T-helper 22 cell (primary cell): ENCODE measurements at regions not wholly inside any gene's neighbourhood (a gene's known extent, or its start where the extent isn't known, plus 50 kb on each side); places are given as distances from the start of the nearest gene placed in this dataset.
"Not testable (repeated sequence)": the region's sequence is repeated elsewhere in the genome, so short reads cannot be mapped to it uniquely, and the experiment has no call there.

Source experiments
- DNase-seq: peaks from one replicate; pipeline ENCODE4 v3.0.0-alpha.2; 2020; ENCODE audit warnings: low read depth

- no peak for DNase-seq
Observed at GRCh38 chr3:178100908-178101307, 435.3 kb upstream of the KCNMB2 start.

DNA sequence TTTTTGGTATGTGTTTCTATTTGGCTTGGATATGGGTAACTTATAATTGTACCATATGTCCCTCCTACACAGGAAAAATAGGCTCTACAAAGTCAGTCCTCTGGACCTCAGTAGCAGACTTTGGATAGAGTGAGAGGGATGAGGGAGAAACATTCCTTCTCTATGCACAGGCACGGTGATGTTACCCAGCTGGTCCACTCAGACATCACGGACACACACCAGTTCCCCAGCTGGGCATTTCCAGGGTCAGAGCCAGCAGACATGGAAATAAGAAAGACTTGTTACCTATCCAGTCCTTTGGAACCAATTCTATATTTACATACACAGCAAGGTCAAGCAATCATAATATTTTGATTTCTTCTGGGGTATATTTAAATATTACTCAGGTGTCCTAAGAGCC is 433.1 kb upstream of the KCNMB2 start:
- DNase-seq, result no peak

DNA sequence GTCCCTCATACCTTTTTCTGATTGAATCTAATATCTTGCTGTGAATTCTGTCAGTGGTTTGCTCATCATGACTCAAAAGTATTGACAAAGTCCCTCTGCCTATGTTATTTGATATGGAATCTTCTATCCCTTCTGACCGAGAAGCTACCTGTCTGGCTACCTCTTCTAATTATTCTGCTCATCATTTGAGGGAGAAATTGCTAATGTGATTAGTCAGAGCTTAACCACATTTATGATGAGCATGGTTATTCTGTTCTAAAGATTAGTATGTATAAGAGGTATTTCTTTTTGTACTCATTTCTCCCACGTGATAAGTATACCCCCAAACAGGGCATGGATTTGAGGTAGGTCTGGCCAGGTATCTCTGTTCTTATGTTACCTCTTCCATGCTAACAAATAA is 428.4 kb upstream of the KCNMB2 start:
- no peak for DNase-seq

- no peak for DNase-seq
Observed at GRCh38 chr3:178109691-178110090, 426.5 kb upstream of the KCNMB2 start.

DNA sequence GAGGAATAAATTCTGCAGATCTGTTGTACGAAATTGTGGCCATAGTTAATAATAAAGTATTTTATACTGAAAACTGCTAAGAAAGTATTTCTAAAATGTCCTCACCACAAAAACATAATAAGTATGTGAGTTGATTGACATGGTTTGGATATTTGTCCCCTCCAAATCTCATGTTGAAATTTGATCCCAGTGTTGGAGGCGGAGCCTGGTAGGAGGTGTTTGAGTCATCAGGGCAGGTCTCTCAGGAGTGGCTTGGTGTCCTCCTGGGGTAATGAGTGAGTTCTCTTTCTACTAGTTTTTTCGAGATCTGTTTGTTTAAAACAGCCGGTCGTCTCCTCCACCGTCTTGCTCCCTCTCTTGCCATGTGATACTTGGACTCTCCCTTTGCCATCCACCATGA is 424.1 kb upstream of the KCNMB2 start:
- DNase-seq, result no peak

DNA sequence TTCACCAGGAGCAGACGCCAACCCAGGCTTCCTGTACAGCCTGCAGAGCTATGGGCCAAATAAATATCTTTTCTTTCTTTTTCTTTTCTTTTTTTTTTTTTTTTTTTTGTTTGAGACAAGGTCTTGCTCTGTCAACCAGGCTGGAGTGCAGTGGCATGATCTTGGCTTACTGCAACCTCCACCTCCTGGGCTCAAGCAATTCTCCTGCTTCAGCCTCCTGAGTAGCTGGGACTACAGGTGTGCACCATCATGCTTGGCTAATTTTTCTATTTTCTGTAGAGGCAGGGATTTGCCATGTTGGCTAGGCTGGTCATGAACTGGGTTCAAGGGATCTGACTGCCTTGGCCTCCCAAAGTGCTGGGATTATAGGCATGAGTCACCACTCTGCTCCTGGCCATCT is 423.7 kb upstream of the KCNMB2 start:
- not testable (repeated sequence) for DNase-seq

- DNase-seq, result no peak
Observed at GRCh38 chr3:178117641-178118040, 418.6 kb upstream of the KCNMB2 start.

DNA sequence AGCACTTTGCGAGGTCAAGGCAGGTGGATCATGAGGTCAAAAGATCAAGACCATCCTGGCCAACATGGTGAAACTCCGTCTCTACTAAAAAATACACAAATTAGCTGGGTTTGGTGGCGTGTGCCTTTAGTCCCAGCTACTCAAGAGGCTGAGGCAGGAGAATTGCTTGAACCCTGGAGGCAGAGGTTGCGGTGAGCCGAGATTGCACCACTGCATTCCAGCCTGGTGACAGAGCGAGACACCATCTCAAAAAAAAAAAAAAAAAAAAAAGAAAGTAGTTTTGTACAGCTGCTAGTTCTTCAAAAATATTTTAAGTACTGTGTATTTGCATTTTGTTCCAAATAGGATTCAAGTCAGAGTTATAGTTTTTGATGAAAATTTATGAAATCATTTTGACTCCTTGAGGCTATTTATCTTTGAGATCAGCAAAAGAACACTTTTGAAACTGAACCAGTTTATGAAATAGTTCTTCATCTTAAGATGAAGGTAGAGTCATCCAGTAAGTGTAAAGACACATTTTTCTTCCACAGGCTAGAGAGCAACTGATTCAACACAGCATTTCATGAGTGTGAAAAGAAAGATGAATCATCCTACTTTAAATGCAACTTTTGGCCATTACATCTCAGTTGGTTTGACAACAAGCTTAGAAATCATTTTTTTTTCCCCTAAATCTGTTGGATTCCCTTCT is 416.5 kb upstream of the KCNMB2 start:
- DNase-seq, result not testable (repeated sequence)

DNA sequence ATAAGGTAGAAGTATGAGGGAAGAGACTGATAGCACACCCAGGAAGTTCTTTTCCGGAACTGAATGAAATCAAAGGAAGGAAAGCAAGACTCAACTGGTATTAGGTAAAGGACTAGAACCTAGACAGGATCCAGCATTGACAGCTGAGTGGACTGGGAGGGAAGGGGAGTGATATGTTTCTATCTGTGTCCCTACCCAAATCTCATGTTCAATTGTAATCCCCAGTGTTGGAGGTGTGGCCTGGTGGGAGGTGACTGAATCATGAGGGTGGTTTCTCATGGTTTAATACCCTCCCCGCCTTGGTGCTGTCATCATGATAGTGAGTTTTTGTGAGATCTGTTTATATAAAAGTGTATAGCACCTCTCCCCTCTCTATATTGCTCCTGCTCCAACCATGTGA is 415.9 kb upstream of the KCNMB2 start:
- DNase-seq, result no peak

- no peak for DNase-seq
Observed at GRCh38 chr3:178126686-178127085, 409.6 kb upstream of the KCNMB2 start.

GRCh38 chr3:178127221-178127620 is 409.0 kb upstream of the KCNMB2 start:
- DNase-seq, result no peak

- no peak for DNase-seq
Observed at GRCh38 chr3:178129109-178129508, 407.1 kb upstream of the KCNMB2 start.

DNA sequence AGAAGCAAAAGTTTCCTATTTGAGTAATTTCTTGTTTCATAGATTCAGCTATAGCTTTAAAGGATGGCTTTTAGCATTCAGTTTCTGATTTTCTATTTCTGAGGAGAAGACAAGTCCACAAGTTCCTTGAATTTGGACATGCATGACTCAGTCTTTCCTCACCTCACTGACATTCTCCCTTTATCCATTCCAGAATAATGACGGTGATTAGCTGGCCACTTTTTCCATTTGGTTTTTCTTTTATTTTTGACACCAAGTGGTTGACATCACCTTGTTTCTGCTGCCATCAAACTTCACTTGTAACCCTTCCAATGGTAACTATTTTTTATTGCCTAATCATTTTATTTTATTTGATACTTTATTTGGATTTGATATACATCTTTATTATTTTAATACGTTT is 404.4 kb upstream of the KCNMB2 start:
- DNase-seq, result no peak

DNA sequence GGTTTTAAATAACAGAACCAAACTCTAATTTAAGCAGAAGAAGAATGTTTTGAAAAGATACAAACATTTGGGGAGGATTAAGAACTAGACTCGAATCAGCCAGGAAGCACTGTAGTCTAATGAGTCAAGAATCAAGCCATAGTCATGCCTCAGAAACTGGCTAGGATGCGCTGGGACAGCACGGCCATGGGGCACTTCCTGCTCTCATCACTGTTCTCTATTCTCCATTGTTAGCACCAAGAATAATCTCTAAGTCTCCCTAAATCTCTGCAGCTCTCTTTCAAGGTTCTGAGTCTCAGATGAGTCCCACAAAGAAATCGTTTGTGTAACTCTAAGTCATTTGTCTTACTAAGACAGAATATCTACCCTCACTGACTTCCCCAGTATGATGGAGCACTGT is 399.0 kb upstream of the KCNMB2 start:
- DNase-seq, result no peak

DNA sequence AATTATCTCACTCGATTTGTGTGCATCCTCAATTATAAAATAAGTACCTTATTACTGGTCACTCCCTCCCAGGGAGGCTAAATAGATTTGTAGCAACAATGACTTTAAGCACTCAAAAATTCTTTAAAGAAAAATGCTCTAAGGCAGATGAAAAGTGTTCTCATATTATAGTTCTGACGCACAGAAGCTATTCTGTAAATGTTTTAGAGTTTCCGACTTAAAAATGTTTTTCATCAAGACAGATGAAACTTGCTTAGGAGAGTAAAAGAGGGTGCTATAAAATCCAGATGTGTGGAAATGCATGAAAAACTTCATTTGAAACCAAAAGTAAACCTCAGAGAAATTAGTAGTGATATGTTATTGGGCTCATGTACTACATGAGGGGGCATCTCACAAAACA is 398.4 kb upstream of the KCNMB2 start:
- no peak for DNase-seq

DNA sequence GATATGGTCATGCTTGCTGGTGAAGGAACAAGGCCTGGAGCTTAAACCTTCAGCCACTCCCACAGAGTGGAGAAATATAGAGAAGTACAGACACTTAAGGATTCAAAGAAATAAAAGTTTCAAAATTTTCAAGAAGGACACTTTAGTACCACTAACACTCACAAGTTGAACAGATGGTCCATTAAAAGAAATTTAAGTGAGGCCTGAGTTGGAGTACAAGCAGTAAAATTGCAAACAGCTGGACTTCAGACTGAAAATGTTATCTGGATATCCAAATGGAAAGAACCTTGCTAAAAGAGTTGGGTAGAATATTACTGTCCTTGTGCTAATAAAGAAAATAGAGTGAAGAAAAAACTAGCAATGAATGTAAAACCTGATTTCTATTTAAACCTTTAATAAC is 397.1 kb upstream of the KCNMB2 start:
- no peak for DNase-seq

- no peak for DNase-seq
Observed at GRCh38 chr3:178140531-178141304, 395.5 kb upstream of the KCNMB2 start.

GRCh38 chr3:178141305-178141684 is 394.9 kb upstream of the KCNMB2 start:
- DNase-seq, result not testable (repeated sequence)

DNA sequence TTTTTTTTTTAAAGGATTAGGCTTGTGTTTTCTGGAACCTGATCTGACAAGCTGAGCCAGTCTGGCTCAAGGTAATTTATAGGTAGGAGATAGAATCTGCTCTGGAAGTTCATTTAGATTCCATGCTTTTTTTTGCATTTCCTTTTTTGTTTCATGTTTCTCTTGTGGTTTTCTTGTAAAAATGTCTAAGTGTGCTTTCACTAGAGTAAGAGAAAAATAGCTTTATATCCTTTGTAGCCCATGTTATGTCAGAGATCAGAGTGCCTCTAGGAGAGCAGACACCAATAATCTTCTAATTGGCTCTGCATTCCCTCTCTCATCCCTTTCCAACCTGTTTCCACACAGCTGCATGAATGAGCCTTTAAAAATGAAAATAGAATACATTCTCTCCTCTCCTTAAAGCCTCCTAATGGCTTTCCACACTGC is 389.8 kb upstream of the KCNMB2 start:
- DNase-seq, result no peak

DNA sequence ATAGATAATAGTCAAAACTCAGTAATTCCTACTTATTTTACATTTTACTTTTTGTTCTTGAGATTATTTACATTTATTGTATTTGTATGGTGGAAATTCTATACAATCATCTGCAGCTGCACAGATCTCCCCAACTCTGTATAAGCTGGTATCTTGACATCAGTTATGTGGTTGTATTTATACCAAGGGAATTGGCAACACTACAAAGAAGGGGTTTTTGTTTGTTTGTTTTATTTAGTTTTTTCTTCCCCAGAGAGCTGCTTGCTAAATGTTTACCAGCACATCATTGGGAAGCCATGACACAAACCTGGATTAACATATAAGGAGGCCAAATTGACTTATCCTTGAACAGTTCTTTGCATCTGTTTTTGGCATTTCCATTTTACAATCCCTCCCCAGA is 389.2 kb upstream of the KCNMB2 start:
- DNase-seq, result no peak

DNA sequence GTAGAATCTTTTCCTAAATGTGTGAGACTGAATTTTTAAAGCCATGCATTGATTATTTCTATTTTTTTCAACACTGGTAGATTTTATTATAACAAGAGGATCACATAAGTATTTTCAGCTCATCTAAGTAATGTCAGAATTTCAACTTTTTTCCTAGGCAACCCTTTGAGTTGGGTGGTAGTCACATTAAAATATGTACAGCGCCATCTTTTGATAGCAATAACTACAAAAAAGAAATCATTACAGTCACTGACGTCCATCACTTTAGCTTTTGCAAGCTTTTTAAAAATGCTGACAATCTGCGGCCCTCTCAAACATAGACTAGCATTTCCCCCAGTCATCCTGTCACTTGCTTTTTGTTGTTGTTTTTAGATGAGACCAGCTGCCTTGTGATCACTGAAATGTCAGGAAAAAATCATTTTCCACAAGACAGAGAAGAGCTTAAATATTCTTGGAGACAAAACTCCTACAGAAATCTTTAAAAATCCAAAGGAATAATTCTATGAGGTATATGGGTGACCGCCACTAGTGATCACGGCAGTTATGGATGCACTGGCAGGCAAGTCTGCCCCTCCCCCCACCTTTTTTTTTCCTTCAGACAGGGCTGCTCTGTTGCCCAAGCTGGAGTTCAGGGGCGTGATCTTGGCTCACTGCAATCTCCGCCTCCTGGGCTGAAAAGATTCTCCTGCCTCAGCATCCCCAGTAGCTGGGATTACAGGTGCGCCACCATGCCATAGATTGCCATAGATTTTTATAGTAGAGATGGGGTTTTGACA is 384.0 kb upstream of the KCNMB2 start:
- no peak for DNase-seq

GRCh38 chr3:178152988-178153387 is 383.2 kb upstream of the KCNMB2 start:
- no peak for DNase-seq

DNA sequence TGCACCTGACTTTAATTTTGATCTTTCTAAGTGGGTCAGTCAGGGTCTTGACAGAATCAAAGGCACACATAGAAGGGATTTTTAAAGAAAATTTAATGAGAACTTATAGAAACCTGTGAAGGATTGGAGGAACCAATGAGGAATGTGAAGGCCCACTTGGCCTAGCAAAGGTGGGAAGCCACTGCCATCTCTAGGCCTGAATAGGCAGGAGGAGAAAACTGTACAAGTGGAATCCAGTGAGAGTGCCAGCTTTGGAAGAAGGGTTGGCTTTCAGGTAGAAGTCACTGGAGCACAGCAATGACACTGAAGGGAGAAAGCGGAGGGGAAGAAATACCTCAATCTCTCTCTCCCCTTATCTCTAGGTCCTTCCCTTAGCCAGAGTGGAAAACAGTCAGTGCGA is 380.7 kb upstream of the KCNMB2 start:
- DNase-seq, result no peak
